Activated T-cell treated with anti-CD3 and anti-CD28 coated beads for 24 hours (primary cell): ENCODE measurements at regions not wholly inside any gene's neighbourhood (a gene's known extent, or its start where the extent isn't known, plus 50 kb on each side); places are given as distances from the start of the nearest gene placed in this dataset.
A peak's percentile ranks its signal among the peaks of the same experiment; 100 is the strongest.
"Not testable (repeated sequence)": the region's sequence is repeated elsewhere in the genome, so short reads cannot be mapped to it uniquely, and the experiment has no call there.

ENCODE experiments used
- DNase-seq: peaks from one replicate; pipeline ENCODE4 v3.0.0-alpha.2; 2020; ENCODE audit warnings: low read depth

GRCh38 chr3:107220538-107220937, 156.7 kb upstream of the CCDC54 start:
- no peak for DNase-seq

- no peak for DNase-seq
Observed at GRCh38 chr3:107221856-107222255, 155.4 kb upstream of the CCDC54 start.

- no peak for DNase-seq
Observed at GRCh38 chr3:107222907-107223306, 154.3 kb upstream of the CCDC54 start.

DNA sequence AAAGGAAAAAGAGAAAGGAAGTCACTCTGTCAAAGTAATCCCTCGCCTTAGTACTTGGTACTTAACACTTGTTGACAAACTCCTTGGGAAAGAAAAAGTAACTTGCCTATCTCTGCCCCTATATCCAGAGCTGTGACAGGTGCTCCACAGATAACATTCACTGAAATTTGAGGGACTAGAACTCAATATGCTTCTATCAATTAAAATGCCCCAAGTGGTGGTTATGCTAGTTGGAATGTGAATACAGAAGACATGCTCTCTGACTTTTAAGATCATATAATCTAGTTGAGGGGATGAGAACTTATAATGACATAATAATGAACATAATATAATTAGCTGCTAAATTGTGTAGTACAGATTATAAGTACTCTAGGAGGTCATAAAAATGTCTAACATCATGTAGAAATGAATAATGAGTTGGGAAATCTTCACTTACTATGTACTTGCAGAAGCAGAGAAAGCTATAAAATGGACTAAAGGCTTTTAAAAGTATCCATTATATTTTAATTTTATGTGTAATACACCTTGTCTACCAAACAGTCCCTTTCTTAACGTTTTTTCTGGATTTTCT, 153.1 kb upstream of the CCDC54 start:
- no peak for DNase-seq

- no peak for DNase-seq
Observed at GRCh38 chr3:107227091-107227490, 150.1 kb upstream of the CCDC54 start.

- DNase-seq: not testable (repeated sequence)
Observed at GRCh38 chr3:107233877-107234276, 143.4 kb upstream of the CCDC54 start.

GRCh38 chr3:107235193-107235927, 141.9 kb upstream of the CCDC54 start:
- DNase-seq: no peak

DNA sequence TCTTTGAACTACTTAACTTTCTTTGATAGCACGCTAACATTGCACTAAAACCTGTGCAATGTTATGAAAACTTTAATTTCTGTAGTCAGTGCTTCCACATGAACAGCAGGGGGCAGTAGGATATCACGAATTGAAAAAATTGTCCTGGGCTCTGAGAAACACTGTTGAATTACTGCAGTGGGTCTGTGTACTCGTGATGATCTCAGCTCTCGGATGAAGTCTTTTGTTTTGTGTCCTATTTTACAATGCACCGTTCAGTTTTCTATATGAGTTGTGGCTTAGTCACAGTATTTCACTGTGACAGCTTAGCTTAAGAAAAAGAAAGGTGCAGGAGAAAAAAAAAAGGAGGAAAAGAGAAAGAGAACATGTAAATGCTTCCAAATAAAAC, 141.3 kb upstream of the CCDC54 start:
- peak; percentile 28 for DNase-seq

GRCh38 chr3:107236655-107237337, 140.4 kb upstream of the CCDC54 start:
- DNase-seq: no peak

DNA sequence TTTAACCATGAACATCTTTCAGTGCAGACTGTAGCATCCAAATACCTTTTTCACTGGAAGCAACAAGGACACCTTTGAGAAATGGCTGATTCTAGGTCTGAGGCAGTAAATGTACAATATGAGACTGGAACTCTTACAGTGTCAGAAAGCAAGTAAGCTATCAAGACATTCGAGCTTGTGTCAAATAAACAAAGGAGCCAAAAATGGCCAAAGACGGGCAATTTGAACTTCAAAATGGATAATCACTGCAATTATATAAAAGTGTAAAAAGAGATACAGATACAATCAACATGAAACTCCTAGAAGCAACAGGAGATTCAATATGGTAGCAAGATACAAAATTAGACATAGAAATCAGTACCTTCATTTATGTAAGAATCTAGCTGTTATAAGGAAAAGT, 138.5 kb upstream of the CCDC54 start:
- DNase-seq: no peak

GRCh38 chr3:107239703-107240102, 137.5 kb upstream of the CCDC54 start:
- DNase-seq: no peak

- DNase-seq: peak; percentile 62
Observed at GRCh38 chr3:107240183-107241091, 136.8 kb upstream of the CCDC54 start.

- DNase-seq: no peak
Observed at GRCh38 chr3:107241217-107241616, 136.0 kb upstream of the CCDC54 start.

DNA sequence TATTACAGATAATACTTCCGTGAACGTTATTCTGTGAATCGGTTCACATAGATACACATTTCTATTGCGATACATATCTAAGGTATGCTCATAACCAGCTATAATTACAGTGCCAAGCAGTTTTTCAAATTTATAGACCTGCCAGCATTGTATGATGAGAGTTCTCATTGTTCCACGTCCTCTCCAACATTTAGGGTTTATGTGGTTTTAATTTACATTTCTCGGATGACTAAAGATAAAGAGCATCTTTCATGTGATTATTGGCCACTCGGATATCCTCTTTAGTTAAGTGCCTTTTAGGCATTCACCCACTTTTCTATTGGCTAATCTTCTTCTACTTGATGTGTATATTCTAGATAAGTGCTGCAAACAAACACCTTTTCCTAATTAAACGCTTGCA, 134.7 kb upstream of the CCDC54 start:
- no peak for DNase-seq

DNA sequence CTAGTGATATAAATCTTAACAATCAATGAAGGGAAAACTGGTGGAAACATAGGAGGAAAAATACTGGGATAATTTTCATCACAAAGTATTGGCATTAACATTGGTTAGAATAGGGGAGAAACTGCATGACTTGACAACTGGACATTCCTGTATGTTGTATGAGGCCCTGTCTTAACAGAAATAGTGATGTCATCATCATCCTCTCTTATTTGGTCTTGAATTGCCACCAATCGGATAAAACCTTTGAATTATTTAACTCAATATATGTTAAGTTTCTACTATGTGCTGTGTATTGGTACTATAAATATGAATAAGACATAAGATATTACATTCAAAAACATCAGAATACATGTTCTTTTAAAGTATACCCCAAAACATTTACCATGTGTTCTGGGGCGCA, 130.1 kb upstream of the CCDC54 start:
- no peak for DNase-seq

DNA sequence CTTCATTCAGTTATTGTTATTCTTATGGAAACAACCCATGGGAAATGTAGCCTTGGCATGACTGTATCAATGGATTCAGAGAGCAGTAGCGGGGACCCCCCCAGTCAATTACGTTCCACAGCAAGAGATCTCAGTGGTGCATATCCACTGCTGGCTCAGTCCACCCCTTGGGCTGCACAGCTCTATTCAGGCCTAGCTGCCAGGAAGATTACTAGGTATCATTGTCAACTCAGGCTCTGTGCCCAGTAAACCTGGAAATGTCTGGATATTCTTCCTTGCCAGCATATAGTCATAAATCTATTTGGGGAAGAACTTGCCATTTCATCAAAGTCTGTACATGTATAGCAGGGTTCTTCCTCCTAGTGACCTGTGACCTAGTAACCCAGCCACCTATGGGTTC, 128.1 kb upstream of the CCDC54 start:
- DNase-seq: no peak

GRCh38 chr3:107250221-107250620, 127.0 kb upstream of the CCDC54 start:
- DNase-seq: no peak

DNA sequence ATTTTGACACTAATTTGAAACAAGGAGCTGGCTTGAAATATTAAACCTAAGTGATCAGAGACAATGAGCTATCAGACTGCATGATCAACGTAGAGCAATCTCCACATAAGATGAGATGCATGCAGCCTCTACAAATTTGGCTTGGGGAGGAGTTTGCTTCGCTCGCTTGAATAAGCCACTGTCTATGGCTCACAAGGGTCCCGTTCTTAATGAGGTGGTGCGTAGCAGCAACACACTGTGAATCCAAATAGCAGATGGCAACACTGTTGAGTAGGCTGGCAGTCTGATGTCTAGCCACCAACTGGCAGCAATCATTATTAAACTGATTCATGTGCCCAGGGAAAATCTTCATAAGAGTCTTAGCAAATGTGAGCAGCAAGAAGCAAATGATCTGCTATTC, 125.4 kb upstream of the CCDC54 start:
- DNase-seq: no peak

- no peak for DNase-seq
Observed at GRCh38 chr3:107256963-107257362, 120.3 kb upstream of the CCDC54 start.

- DNase-seq: no peak
Observed at GRCh38 chr3:107258300-107258699, 118.9 kb upstream of the CCDC54 start.

GRCh38 chr3:107260207-107260606, 117.0 kb upstream of the CCDC54 start:
- no peak for DNase-seq

DNA sequence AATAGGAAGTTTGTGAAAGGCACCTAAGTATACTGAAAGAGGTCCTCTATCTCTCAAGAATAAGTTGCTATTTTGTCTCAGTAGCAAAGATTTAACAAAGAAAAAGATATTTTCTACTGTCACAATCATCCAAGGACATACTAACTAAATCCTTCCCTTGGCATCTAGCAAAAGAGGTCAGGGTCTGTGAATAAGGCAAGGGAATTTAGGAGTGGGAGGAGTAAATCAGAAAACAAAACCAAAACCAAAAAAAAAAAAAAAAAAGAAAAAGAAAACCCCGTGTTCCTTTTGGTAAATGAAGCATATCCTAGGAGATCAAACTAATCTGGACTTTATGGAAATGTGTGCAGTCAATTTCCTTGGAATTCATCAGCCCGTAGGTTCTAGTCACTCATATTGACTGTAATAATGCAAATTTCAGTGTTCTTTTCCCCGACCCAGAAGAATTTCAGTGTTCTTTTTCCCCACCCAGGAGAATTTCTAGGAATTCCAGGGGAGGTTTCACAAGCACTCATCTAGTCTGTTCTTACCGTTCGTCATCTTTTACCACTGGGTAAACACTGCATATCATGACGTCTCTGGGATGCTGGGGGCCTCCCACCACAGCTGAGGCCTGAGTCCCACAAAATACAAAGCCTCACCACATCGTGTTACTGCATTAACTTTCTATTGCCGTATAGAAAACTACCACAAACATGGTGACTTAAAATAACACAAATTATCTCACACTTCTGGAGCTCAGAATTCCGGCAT, 113.8 kb upstream of the CCDC54 start:
- DNase-seq: no peak
